SK-N-SH (cell line): ENCODE measurements at regions not wholly inside any gene's neighbourhood (a gene's known extent, or its start where the extent isn't known, plus 50 kb on each side); places are given as distances from the start of the nearest gene placed in this dataset.

ENCODE experiments used
- CTCF ChIA-PET: fragments of 300-600, 350-600 bp; formaldehyde crosslinking; extraction: SDS; loops from one replicate; lab custom pipeline; 2021; lab: Yijun Ruan, JAX
- POLR2A ChIA-PET: fragments of 350-600 bp; sonication (Branson Sonifier 250); formaldehyde crosslinking; extraction: SDS; loops from one replicate; lab custom pipeline; 2020; ENCODE audit warnings: antibody characterized with exemption, inconsistent platforms; lab: Yijun Ruan, JAX
- DNase-seq: peaks from one replicate; pipeline ENCODE4 v3.0.0; 2012
- H2AFZ ChIP-seq: fragments of 200-600 bp; sonication (generic); 2 replicates; pipeline ENCODE4 v1.8.1; 2016; ENCODE audit warnings: antibody characterized with exemption, mild to moderate bottlenecking, low read depth
- H3F3A ChIP-seq: fragments of 200-600 bp; sonication (generic); replicated peaks from 2 replicates; pipeline ENCODE3; 2016; ENCODE audit warnings: antibody characterized with exemption, mild to moderate bottlenecking; ENCODE audit not compliant: insufficient read depth
- H3K27ac ChIP-seq, 2 experiments: fragments of 200-500 bp in 1 of 2; fragments of 200-600 bp in 1 of 2; sonication (Bioruptor generic) in 1 of 2; sonication (generic), shearing (Covaris generic) in 1 of 2; 2 replicates each; pipeline versions ENCODE4 v1.5.1 to v1.6.1; 2014 to 2016; ENCODE audit warnings: low read depth in 2 of 2, inconsistent platforms in 1 of 2, low read length in 1 of 2, mild to moderate bottlenecking in 1 of 2, mixed read lengths in 1 of 2
- H3K27me3 ChIP-seq: fragments of 200-600 bp; sonication (generic), shearing (Covaris generic); 2 replicates; pipeline ENCODE4 v1.6.1; 2016; ENCODE audit warnings: mixed run types; ENCODE audit not compliant: insufficient read depth
- H3K36me3 ChIP-seq, 2 experiments: fragments of 200-500 bp in 1 of 2; fragments of 200-600 bp in 1 of 2; sonication (Bioruptor generic) in 1 of 2; sonication (generic) in 1 of 2; replicated peaks in 1 of 2; 2 replicates each; pipeline versions ENCODE3 to v1.5.1; 2014 to 2016; ENCODE audit warnings: low read length in 1 of 2, mild to moderate bottlenecking in 1 of 2; ENCODE audit not compliant: insufficient read depth in 2 of 2, control insufficient read depth in 1 of 2
- H3K4me1 ChIP-seq, 2 experiments: fragments of 200-500 bp in 1 of 2; fragments of 200-600 bp in 1 of 2; sonication (Bioruptor generic) in 1 of 2; sonication (generic), shearing (Covaris generic) in 1 of 2; 2 replicates each; pipeline versions ENCODE4 v1.5.1 to v1.6.1; 2014 to 2016; ENCODE audit warnings: low read depth in 1 of 2, low read length in 1 of 2, mixed run types in 1 of 2; ENCODE audit not compliant: insufficient read depth in 2 of 2, control insufficient read depth in 1 of 2
- H3K4me2 ChIP-seq: fragments of 200-600 bp; sonication (generic), shearing (Covaris generic); 2 replicates; pipeline ENCODE4 v1.6.1; 2017; ENCODE audit warnings: mixed run types
- H3K4me3 ChIP-seq, 2 experiments: fragments of 200-500 bp in 1 of 2; fragments of 200-600 bp in 1 of 2; sonication (Bioruptor generic) in 1 of 2; sonication (generic), shearing (Covaris generic) in 1 of 2; 2 replicates each; pipeline versions ENCODE4 v1.5.1 to v1.8.1; 2014 to 2016; ENCODE audit warnings: low read depth in 2 of 2, inconsistent platforms in 1 of 2, low read length in 1 of 2, mild to moderate bottlenecking in 1 of 2, mixed read lengths in 1 of 2, moderate library complexity in 1 of 2
- H3K79me2 ChIP-seq: fragments of 200-600 bp; sonication (generic); 2 replicates; pipeline ENCODE4 v1.8.1; 2017; ENCODE audit warnings: mild to moderate bottlenecking; ENCODE audit not compliant: insufficient read depth
- H3K9ac ChIP-seq: fragments of 200-600 bp; sonication (generic); 2 replicates; pipeline ENCODE4 v1.6.1; 2017; ENCODE audit warnings: mixed run types
- H3K9me2 ChIP-seq: fragments of 200-600 bp; sonication (generic); 2 replicates; pipeline ENCODE4 v1.6.1; 2017; ENCODE audit warnings: mixed run types
- H3K9me3 ChIP-seq: fragments of 200-600 bp; sonication (generic); 2 replicates; pipeline ENCODE4 v1.6.1; 2017; ENCODE audit warnings: mixed run types, mild to moderate bottlenecking, moderate library complexity
- H4K20me1 ChIP-seq: fragments of 200-600 bp; sonication (generic); 2 replicates; pipeline ENCODE4 v1.6.1; 2017; ENCODE audit warnings: mild to moderate bottlenecking, mixed run types; ENCODE audit not compliant: insufficient read depth
- CHD2 ChIP-seq: fragments of 150-350 bp; IDR thresholded peaks from 2 replicates; pipeline ENCODE4 v1.6.1; 2018; ENCODE audit warnings: low read length; ENCODE audit not compliant: partially characterized antibody
- ELF1 ChIP-seq: IDR thresholded peaks from 2 replicates; pipeline ENCODE4 v1.4.0; 2012
- EP300 ChIP-seq, 2 experiments: IDR thresholded peaks; 2 replicates each; pipeline versions ENCODE4 v1.4.0 to v1.6.1; 2012; ENCODE audit warnings: borderline replicate concordance in 1 of 2, low read depth in 1 of 2, low read length in 1 of 2
- FOSL2 ChIP-seq: IDR thresholded peaks from 2 replicates; pipeline ENCODE4 v1.4.0; 2012; ENCODE audit warnings: low read depth, mild to moderate bottlenecking, moderate library complexity, borderline replicate concordance
- FOXM1 ChIP-seq: IDR thresholded peaks from 2 replicates; pipeline ENCODE4 v1.4.0; 2012; ENCODE audit warnings: low read depth, mild to moderate bottlenecking
- GABPA ChIP-seq: IDR thresholded peaks from 2 replicates; pipeline ENCODE4 v1.4.0; 2012; ENCODE audit warnings: low read depth, mild to moderate bottlenecking
- GATA2 ChIP-seq: sonication (generic); formaldehyde crosslinking; IDR thresholded peaks from 2 replicates; pipeline ENCODE4 v1.5.0; 2020; ENCODE audit warnings: mild to moderate bottlenecking, missing genetic modification reagents
- MEF2A ChIP-seq: IDR thresholded peaks from 2 replicates; pipeline ENCODE4 v1.4.0; 2012; ENCODE audit warnings: low read depth, borderline replicate concordance
- NFIC ChIP-seq: IDR thresholded peaks from 2 replicates; pipeline ENCODE4 v1.4.0; 2012; ENCODE audit warnings: borderline replicate concordance
- POLR2AphosphoS5 ChIP-seq: IDR thresholded peaks from 2 replicates; pipeline ENCODE4 v1.6.1; 2012; ENCODE audit warnings: low read depth, low read length
- RCOR1 ChIP-seq: fragments of 150-350 bp; IDR thresholded peaks from 2 replicates; pipeline ENCODE4 v1.6.1; 2017; ENCODE audit warnings: antibody characterized with exemption, low read length
- RFX5 ChIP-seq: IDR thresholded peaks from 2 replicates; pipeline ENCODE4 v1.6.1; 2012; ENCODE audit warnings: mild to moderate bottlenecking, improper control_type of control experiment, low read length
- RXRA ChIP-seq: IDR thresholded peaks from 2 replicates; pipeline ENCODE4 v1.4.0; 2012; ENCODE audit warnings: low read depth, mild to moderate bottlenecking, borderline replicate concordance
- SMC3 ChIP-seq: IDR thresholded peaks from 2 replicates; pipeline ENCODE4 v1.6.1; 2012; ENCODE audit warnings: low read depth, low read length, improper control_type of control experiment
- TAF1 ChIP-seq: IDR thresholded peaks from 2 replicates; pipeline ENCODE4 v1.6.1; 2012; ENCODE audit warnings: low read depth, mild to moderate bottlenecking, low read length, moderate library complexity, borderline replicate concordance
- TCF12 ChIP-seq: IDR thresholded peaks from 2 replicates; pipeline ENCODE4 v1.4.0; 2012
- USF1 ChIP-seq: IDR thresholded peaks from 2 replicates; pipeline ENCODE4 v1.4.0; 2012; ENCODE audit warnings: low read depth, borderline replicate concordance
- USF2 ChIP-seq: fragments of 150-350 bp; IDR thresholded peaks from 2 replicates; pipeline ENCODE4 v1.6.1; 2017; ENCODE audit warnings: antibody characterized with exemption, low read length, low read depth, borderline replicate concordance
- YY1 ChIP-seq: IDR thresholded peaks from 2 replicates; pipeline ENCODE4 v1.4.0; 2012; ENCODE audit warnings: low read depth, mild to moderate bottlenecking
- WGBS: methylation state at CpG from one replicate; pipeline ENCODE4 v1.1.6; 2017; ENCODE audit warnings: low lambda C conversion rate; 5-methylcytosine and 5-hydroxymethylcytosine counted together
- TF ChIP-seq, protein P1 (sequence below): IDR thresholded peaks from 2 replicates; pipeline ENCODE4 v1.4.0; 2012; ENCODE audit warnings: low read depth, borderline replicate concordance

GRCh38 chr20:20856306-20856705, 143.9 kb upstream of the RALGAPA2 start:
- Histone ChIP-seq H3K9ac (no peak overlapping the region), H3K4me1 (no peaks in the 10 kb centered on the region), H3F3A (no peaks in the 10 kb centered on the region), H3K36me3 (no peaks in the 10 kb centered on the region), H3K4me2 (no peak overlapping the region), H3K9me2 (no peaks in the 10 kb centered on the region), H2AFZ (no peak overlapping the region), H3K27ac (no peak overlapping the region), H3K79me2 (no peaks in the 10 kb centered on the region), H3K27me3 (peaks cover 10% of the 10 kb centered on the region; the same call in 1 of the 2 replicates), H4K20me1 (no peaks in the 10 kb centered on the region), H3K9me3 (no peaks in the 10 kb centered on the region), H3K4me3 (no peak overlapping the region)
- no peak for TF ChIP-seq USF2
- TF ChIP-seq CHD2 = no peak
- TF ChIP-seq TCF12 = no peak
- no peak for TF ChIP-seq SMC3
- no peak for DNase-seq
- WGBS = 6% methylated on average over 7 of the region's 7 CpGs
- ChIA-PET POLR2A (no interaction called here), CTCF (interaction anchor here (0.7 to 1.8 kb wide), 2 partner anchors 18 to 649 kb away, joined by 4 to 9 read pairs; no protein-coding TSS in a partner anchor)

DNA sequence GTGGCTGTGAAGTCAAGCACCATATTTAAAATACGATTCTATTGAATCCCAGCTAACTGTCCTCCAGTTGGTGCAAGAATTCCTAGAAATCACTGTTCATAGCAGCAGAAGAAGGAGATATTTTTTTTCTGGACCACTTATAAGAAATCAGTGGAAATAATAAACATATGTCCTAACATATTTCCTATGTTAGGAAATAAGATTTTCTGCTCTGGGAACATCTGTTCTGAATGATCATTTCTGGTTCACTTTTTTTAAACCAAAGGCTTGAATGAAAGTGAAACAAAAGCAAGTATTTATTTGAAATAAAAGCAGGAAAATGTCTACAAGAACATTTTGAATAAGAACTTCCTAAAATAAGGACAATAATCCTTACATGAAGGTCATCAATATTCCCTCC, 138.9 kb upstream of the RALGAPA2 start:
- no peaks in the 10 kb centered on the region for H3K9me2 ChIP-seq
- TF ChIP-seq FOXM1 (no peak), NFIC (no peak), EP300 (IDR thresholded peaks at IDR 0.05; ENCODE audit: borderline replicate concordance in 1 of 2, low read depth in 1 of 2, low read length in 1 of 2) (no peak), CHD2 (no peak), USF1 (no peak), GATA2 (CRISPR knock-in tag) (no peak)
- TF ChIP-seq, all 33 proteins: peak for 0
- H3K79me2 ChIP-seq = no peaks in the 10 kb centered on the region
- ChIA-PET CTCF (interaction anchor here (1.0 to 6.2 kb wide), 3 partner anchors 9 to 654 kb away, joined by 4 to 32 read pairs (median 25); no protein-coding TSS in a partner anchor), POLR2A (no interaction called here)
- H3K4me2 ChIP-seq = no peak overlapping the region
- 0% methylated on average over 1 of the region's 1 CpG for WGBS
- H3K9ac ChIP-seq = no peak overlapping the region
- no peaks in the 10 kb centered on the region for H3K9me3 ChIP-seq
- no peaks in the 10 kb centered on the region for H3K36me3 ChIP-seq
- H3K4me3 ChIP-seq = no peak overlapping the region
- no peak overlapping the region for H2AFZ ChIP-seq
- DNase-seq = no peak
- no peaks in the 10 kb centered on the region for H3K4me1 ChIP-seq
- peaks cover 10% of the 10 kb centered on the region for H3K27me3 ChIP-seq
- no peaks in the 10 kb centered on the region for H4K20me1 ChIP-seq
- H3F3A ChIP-seq = no peaks in the 10 kb centered on the region
- no peak overlapping the region for H3K27ac ChIP-seq

DNA sequence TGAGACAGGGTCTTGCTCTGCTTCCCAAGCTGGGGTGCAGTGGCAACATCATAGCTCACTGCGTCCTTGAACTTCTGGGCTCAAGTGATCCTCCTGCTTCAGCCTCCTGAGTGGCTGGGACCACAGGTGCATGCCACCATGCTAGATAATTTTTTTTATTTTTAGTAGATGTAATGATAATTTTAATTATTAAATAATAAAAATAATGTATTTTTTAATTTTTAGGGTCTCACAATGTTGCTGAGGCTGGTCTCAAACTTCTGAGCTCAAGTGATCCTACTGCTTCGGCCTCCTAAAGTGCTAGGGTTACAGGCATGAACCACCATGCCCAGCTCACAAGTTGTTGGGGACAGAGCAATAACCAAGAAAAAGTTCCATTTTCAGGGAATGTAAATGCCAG, 138.0 kb upstream of the RALGAPA2 start:
- no peak for DNase-seq
- POLR2A ChIA-PET = no interaction called here
- Histone ChIP-seq H3K27ac (no peak overlapping the region), H3K4me1 (no peaks in the 10 kb centered on the region), H4K20me1 (no peaks in the 10 kb centered on the region), H3F3A (no peaks in the 10 kb centered on the region), H3K9ac (no peak overlapping the region), H2AFZ (no peak overlapping the region), H3K27me3 (peaks cover 14% of the 10 kb centered on the region), H3K4me3 (no peak overlapping the region), H3K36me3 (no peaks in the 10 kb centered on the region), H3K9me3 (no peaks in the 10 kb centered on the region), H3K79me2 (no peaks in the 10 kb centered on the region), H3K9me2 (no peaks in the 10 kb centered on the region), H3K4me2 (no peak overlapping the region)
- CTCF ChIA-PET = interaction anchor here (0.7 to 6.2 kb wide), 5 partner anchors 8 to 655 kb away, joined by 3 to 32 read pairs (median 6); no protein-coding TSS in a partner anchor
- TF ChIP-seq MEF2A (no peak), POLR2AphosphoS5 (no peak), GATA2 (CRISPR knock-in tag) (no peak), YY1 (no peak), TAF1 (no peak), SMC3 (no peak), RXRA (no peak), GABPA (no peak), FOXM1 (no peak), TCF12 (no peak), CHD2 (no peak), RCOR1 (no peak), RFX5 (no peak), FOSL2 (no peak), ELF1 (no peak), EP300 (IDR thresholded peaks at IDR 0.05; ENCODE audit: borderline replicate concordance in 1 of 2, low read depth in 1 of 2, low read length in 1 of 2) (no peak)
- TF ChIP-seq, protein P1, sequence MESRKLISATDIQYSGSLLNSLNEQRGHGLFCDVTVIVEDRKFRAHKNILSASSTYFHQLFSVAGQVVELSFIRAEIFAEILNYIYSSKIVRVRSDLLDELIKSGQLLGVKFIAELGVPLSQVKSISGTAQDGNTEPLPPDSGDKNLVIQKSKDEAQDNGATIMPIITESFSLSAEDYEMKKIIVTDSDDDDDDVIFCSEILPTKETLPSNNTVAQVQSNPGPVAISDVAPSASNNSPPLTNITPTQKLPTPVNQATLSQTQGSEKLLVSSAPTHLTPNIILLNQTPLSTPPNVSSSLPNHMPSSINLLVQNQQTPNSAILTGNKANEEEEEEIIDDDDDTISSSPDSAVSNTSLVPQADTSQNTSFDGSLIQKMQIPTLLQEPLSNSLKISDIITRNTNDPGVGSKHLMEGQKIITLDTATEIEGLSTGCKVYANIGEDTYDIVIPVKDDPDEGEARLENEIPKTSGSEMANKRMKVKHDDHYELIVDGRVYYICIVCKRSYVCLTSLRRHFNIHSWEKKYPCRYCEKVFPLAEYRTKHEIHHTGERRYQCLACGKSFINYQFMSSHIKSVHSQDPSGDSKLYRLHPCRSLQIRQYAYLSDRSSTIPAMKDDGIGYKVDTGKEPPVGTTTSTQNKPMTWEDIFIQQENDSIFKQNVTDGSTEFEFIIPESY = no peak
- WGBS = 9% methylated on average over 2 of the region's 2 CpGs
